ENCODE measurements at regions not wholly inside any gene's neighbourhood (a gene's known extent, or its start where the extent isn't known, plus 50 kb on each side); places are given as distances from the start of the nearest gene placed in this dataset.

- Mint-ChIP-seq H3K4me3 (ENCODE audit: unreplicated experiment) (no peak overlapping the region), H3K27me3 (ENCODE audit: unreplicated experiment) (no peaks in the 10 kb centered on the region), H3K27ac (ENCODE audit: unreplicated experiment) (no peak overlapping the region), H3K36me3 (ENCODE audit: low read depth, unreplicated experiment) (peaks cover 28% of the 10 kb centered on the region), H3K4me1 (ENCODE audit: unreplicated experiment) (peaks cover 10% of the 10 kb centered on the region), H3K9me3 (ENCODE audit: unreplicated experiment) (no peaks in the 10 kb centered on the region)
- DNase-seq (ENCODE audit: low spot score) = no peak
- TF ChIP-seq, protein P1, sequence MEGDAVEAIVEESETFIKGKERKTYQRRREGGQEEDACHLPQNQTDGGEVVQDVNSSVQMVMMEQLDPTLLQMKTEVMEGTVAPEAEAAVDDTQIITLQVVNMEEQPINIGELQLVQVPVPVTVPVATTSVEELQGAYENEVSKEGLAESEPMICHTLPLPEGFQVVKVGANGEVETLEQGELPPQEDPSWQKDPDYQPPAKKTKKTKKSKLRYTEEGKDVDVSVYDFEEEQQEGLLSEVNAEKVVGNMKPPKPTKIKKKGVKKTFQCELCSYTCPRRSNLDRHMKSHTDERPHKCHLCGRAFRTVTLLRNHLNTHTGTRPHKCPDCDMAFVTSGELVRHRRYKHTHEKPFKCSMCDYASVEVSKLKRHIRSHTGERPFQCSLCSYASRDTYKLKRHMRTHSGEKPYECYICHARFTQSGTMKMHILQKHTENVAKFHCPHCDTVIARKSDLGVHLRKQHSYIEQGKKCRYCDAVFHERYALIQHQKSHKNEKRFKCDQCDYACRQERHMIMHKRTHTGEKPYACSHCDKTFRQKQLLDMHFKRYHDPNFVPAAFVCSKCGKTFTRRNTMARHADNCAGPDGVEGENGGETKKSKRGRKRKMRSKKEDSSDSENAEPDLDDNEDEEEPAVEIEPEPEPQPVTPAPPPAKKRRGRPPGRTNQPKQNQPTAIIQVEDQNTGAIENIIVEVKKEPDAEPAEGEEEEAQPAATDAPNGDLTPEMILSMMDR (IDR thresholded peaks at IDR 0.05; ENCODE audit: unreplicated experiment) = no peak
These were observed 127.4 kb downstream of the ELAPOR2 start for GRCh38 chr7:86932038-86932512.

DNA sequence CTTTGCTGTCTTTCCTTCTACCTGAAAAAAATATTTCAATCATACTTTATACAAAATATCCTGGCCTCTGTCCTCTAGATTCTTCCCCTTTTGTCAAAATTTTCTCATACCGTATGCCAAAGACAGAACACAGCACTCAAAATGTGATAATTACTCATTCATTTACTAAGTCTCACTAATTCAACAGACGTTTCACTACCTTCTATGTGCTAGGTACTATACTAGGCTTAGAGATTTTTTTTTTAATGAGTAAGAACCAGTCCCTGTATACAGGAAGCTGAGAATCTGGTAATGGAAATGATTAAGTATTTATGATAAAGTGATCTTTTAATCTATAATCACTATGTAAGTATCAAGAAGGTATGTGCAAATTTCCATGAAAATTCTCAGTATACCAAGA lies 128.0 kb downstream of the ELAPOR2 start:
- H3K27me3 Mint-ChIP-seq (ENCODE audit: unreplicated experiment) = no peaks in the 10 kb centered on the region
- no peak overlapping the region for H3K27ac Mint-ChIP-seq (ENCODE audit: unreplicated experiment)
- H3K4me1 Mint-ChIP-seq (ENCODE audit: unreplicated experiment) = peaks cover 10% of the 10 kb centered on the region
- H3K36me3 Mint-ChIP-seq (ENCODE audit: low read depth, unreplicated experiment) = peaks cover 28% of the 10 kb centered on the region
- no peaks in the 10 kb centered on the region for H3K9me3 Mint-ChIP-seq (ENCODE audit: unreplicated experiment)
- H3K4me3 Mint-ChIP-seq (ENCODE audit: unreplicated experiment) = no peak overlapping the region
- TF ChIP-seq, protein P1 (IDR thresholded peaks at IDR 0.05; ENCODE audit: unreplicated experiment) = no peak
- DNase-seq (ENCODE audit: low spot score) = no peak

- Mint-ChIP-seq H3K4me1 (ENCODE audit: unreplicated experiment) (peaks cover 10% of the 10 kb centered on the region), H3K27ac (ENCODE audit: unreplicated experiment) (no peak overlapping the region), H3K36me3 (ENCODE audit: low read depth, unreplicated experiment) (peaks cover 26% of the 10 kb centered on the region), H3K27me3 (ENCODE audit: unreplicated experiment) (no peaks in the 10 kb centered on the region), H3K9me3 (ENCODE audit: unreplicated experiment) (no peaks in the 10 kb centered on the region), H3K4me3 (ENCODE audit: unreplicated experiment) (no peak overlapping the region)
- TF ChIP-seq, protein P1 (IDR thresholded peaks at IDR 0.05; ENCODE audit: unreplicated experiment) = no peak
- no peak for DNase-seq (ENCODE audit: low spot score)
These were observed 128.7 kb downstream of the ELAPOR2 start for GRCh38 chr7:86930554-86931307.

- Mint-ChIP-seq H3K36me3 (ENCODE audit: low read depth, unreplicated experiment) (peaks cover 20% of the 10 kb centered on the region), H3K4me3 (ENCODE audit: unreplicated experiment) (peak overlapping the region; percentile 18), H3K9me3 (ENCODE audit: unreplicated experiment) (no peaks in the 10 kb centered on the region), H3K27me3 (ENCODE audit: unreplicated experiment) (no peaks in the 10 kb centered on the region), H3K27ac (ENCODE audit: unreplicated experiment) (no peak overlapping the region), H3K4me1 (ENCODE audit: unreplicated experiment) (peaks cover 13% of the 10 kb centered on the region)
- TF ChIP-seq, protein P1 (IDR thresholded peaks at IDR 0.05; ENCODE audit: unreplicated experiment) = no peak
- no peak for DNase-seq (ENCODE audit: low spot score)
These were observed 130.0 kb downstream of the ELAPOR2 start for GRCh38 chr7:86929293-86930109.

DNA sequence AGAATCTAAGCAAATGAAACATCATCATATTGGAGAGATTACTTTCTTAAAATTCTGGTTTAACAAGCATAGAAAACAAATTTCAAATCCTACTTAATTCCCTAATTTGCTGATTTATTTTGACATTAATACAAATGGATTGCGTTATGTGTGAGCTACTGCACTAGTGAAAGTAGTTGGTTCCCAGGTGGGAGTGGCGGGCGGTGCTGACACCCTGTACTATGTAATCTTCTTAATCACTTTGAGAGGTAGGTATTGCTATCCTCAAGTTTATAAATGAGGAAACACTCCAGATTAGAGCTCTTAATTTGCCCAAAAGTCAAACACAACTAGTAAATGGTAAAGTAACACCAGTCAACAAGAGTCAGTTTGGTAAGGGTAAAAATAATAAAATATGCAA lies 131.1 kb downstream of the ELAPOR2 start:
- Mint-ChIP-seq H3K27ac (ENCODE audit: unreplicated experiment) (no peak overlapping the region), H3K9me3 (ENCODE audit: unreplicated experiment) (no peaks in the 10 kb centered on the region), H3K36me3 (ENCODE audit: low read depth, unreplicated experiment) (peaks cover 14% of the 10 kb centered on the region), H3K27me3 (ENCODE audit: unreplicated experiment) (no peaks in the 10 kb centered on the region), H3K4me3 (ENCODE audit: unreplicated experiment) (no peak overlapping the region), H3K4me1 (ENCODE audit: unreplicated experiment) (peaks cover 9% of the 10 kb centered on the region)
- TF ChIP-seq, protein P1 (IDR thresholded peaks at IDR 0.05; ENCODE audit: unreplicated experiment) = no peak
- DNase-seq (ENCODE audit: low spot score) = no peak

Measured in endothelial cell (in vitro differentiated cells).